Natural killer cell (primary cell): ENCODE measurements at regions not wholly inside any gene's neighbourhood (a gene's known extent, or its start where the extent isn't known, plus 50 kb on each side); places are given as distances from the start of the nearest gene placed in this dataset.

Experiments used
- ATAC-seq, 3 donors: fragments of 150-1000 bp in 2 of 3; fragments of 200-7000 bp in 1 of 3; cut with Tn5 transposase; 1 replicate in 1 of 3; 2 replicates in 2 of 3; pipeline ENCODE4 v1.10.0; 2021; ENCODE audit warnings: mild to moderate bottlenecking in 2 of 3, moderate library complexity in 2 of 3
- DNase-seq, 2 donors: peaks; one replicate each; pipeline versions ENCODE4 v3.0.0 to v3.0.0-alpha.2; 2013 to 2021; ENCODE audit warnings: mixed read lengths in 1 of 2
- H3K27ac ChIP-seq: one replicate; pipeline ENCODE4 v1.5.1; 2013; ENCODE audit warnings: mild to moderate bottlenecking, low read length
- H3K27me3 ChIP-seq: one replicate; pipeline ENCODE4 v1.6.1; 2013; ENCODE audit warnings: low read length; ENCODE audit not compliant: control insufficient read depth, insufficient read depth
- H3K36me3 ChIP-seq: one replicate; pipeline ENCODE4 v1.6.1; 2013; ENCODE audit warnings: low read length; ENCODE audit not compliant: control insufficient read depth, insufficient read depth
- H3K4me1 ChIP-seq: one replicate; pipeline ENCODE4 v1.6.1; 2013; ENCODE audit warnings: low read length; ENCODE audit not compliant: control insufficient read depth, insufficient read depth
- H3K4me3 ChIP-seq: one replicate; pipeline ENCODE4 v1.5.1; 2013; ENCODE audit warnings: low read length
- H3K9me3 ChIP-seq: one replicate; pipeline ENCODE4 v1.6.1; 2013; ENCODE audit warnings: low read length; ENCODE audit not compliant: control insufficient read depth, insufficient read depth
- H3K27ac Mint-ChIP-seq, 2 donors: one replicate each; pipeline ENCODE4 v1.8.0; 2022; ENCODE audit warnings: mild to moderate bottlenecking in 2 of 2, mixed read lengths in 2 of 2, moderate library complexity in 1 of 2
- H3K27me3 Mint-ChIP-seq, 2 donors: one replicate each; pipeline ENCODE4 v1.8.0; 2022; ENCODE audit warnings: low read depth in 2 of 2, mixed read lengths in 2 of 2
- H3K36me3 Mint-ChIP-seq: one replicate; pipeline ENCODE4 v1.8.0; 2022; ENCODE audit warnings: mixed read lengths
- H3K4me1 Mint-ChIP-seq, 2 donors: one replicate each; pipeline ENCODE4 v1.8.0; 2022; ENCODE audit warnings: mixed read lengths in 2 of 2
- H3K4me3 Mint-ChIP-seq: one replicate; pipeline ENCODE4 v1.8.0; 2022; ENCODE audit warnings: mild to moderate bottlenecking, moderate library complexity, mixed read lengths
- H3K9me3 Mint-ChIP-seq, 2 donors: one replicate each; pipeline ENCODE4 v1.8.0; 2022; ENCODE audit warnings: mixed read lengths in 2 of 2
- CTCF ChIP-seq: fragments of 200-600 bp; IDR thresholded peaks from one replicate; pipeline ENCODE4 v1.8.0; 2022; ENCODE audit warnings: antibody characterized with exemption
- WGBS: methylation state at CpG from one replicate; pipeline ENCODE4 v1.1.7; 2013; ENCODE audit warnings: missing lambda C conversion rate; ENCODE audit not compliant: insufficient coverage; 5-methylcytosine and 5-hydroxymethylcytosine counted together
- intact Hi-C: fragments of 100-400 bp; cut with micrococcal nuclease; formaldehyde crosslinking; loops from one replicate; pipeline ENCODE4 v1.14.2; 2022

DNA sequence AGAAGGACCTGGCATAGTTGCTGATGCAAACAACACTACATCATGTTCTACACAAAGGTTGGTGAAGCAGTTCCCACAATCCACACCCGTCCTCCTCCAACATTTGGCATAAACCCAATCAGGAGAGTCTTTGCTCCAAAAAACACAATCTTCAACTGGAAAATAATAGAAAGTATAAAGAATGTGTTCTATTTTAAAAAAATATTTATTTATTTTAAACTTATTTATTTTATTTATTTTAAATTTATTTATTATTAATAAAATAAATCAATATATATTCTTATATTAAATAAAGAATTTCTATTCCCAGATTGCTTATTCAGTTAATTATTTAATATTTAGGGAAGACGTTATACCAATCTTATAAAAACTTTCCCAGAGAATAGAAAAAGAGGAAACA lies 1753.7 kb upstream of the AGA start:
- H3K4me1 Mint-ChIP-seq = no peaks in the 10 kb centered on the region
- H3K4me3 Mint-ChIP-seq = no peak overlapping the region
- peaks cover 2% of the 10 kb centered on the region for H3K9me3 ChIP-seq
- H3K4me1 ChIP-seq = no peaks in the 10 kb centered on the region
- DNase-seq = no peak
- no peaks in the 10 kb centered on the region for H3K27me3 Mint-ChIP-seq
- no peak overlapping the region for H3K4me3 ChIP-seq
- no peaks in the 10 kb centered on the region for H3K27me3 ChIP-seq
- intact Hi-C loops = no loop called here
- no peak overlapping the region for H3K27ac Mint-ChIP-seq
- no peaks in the 10 kb centered on the region for H3K36me3 ChIP-seq
- H3K36me3 Mint-ChIP-seq = no peaks in the 10 kb centered on the region
- H3K9me3 Mint-ChIP-seq = peaks cover 6 to 14% of the 10 kb centered on the region in 2 donors
- WGBS = 67% methylated on average over 1 of the region's 2 CpGs
- no peak overlapping the region for H3K27ac ChIP-seq
- ATAC-seq = no peak
- no peak for TF ChIP-seq CTCF

DNA sequence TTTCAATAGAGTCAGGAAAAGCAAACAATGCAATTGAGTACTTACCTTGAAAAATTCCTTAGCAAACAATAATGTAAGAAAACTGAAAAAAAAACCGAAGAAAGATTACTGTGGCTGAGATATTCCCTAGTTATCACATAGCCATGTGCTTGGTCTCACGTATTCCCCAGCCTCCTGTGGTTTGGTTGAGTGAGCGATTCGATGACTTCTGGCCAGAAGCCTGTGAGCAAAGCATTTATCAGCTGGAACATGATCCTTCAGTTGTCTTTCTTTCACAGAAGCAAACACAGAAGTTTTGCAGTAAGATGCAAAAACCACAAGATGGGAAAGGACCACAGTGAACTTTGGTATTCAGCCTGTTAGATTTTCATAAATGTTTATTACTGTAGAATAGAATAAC lies 1754.3 kb upstream of the AGA start:
- no peak for TF ChIP-seq CTCF
- DNase-seq = no peak
- Histone ChIP-seq H3K4me1 (no peaks in the 10 kb centered on the region), H3K27ac (no peak overlapping the region), H3K4me3 (no peak overlapping the region), H3K9me3 (peaks cover 2% of the 10 kb centered on the region), H3K27me3 (no peaks in the 10 kb centered on the region), H3K36me3 (no peaks in the 10 kb centered on the region)
- Mint-ChIP-seq H3K4me3 (no peak overlapping the region), H3K4me1 (no peaks in the 10 kb centered on the region), H3K9me3 (peaks cover 6 to 13% of the 10 kb centered on the region in 2 donors), H3K27ac (no peak overlapping the region), H3K36me3 (no peaks in the 10 kb centered on the region), H3K27me3 (no peaks in the 10 kb centered on the region)
- intact Hi-C loops = no loop called here
- 87% methylated on average over 4 of the region's 4 CpGs for WGBS
- no peak for ATAC-seq

- H3K4me3 ChIP-seq = no peak overlapping the region
- intact Hi-C loops = no loop called here
- H3K27me3 Mint-ChIP-seq = no peaks in the 10 kb centered on the region
- no peak for TF ChIP-seq CTCF
- no peak overlapping the region for H3K4me3 Mint-ChIP-seq
- no peaks in the 10 kb centered on the region for H3K27me3 ChIP-seq
- H3K27ac Mint-ChIP-seq = no peak overlapping the region
- peaks cover 9 to 16% of the 10 kb centered on the region in 2 donors for H3K9me3 Mint-ChIP-seq
- no peaks in the 10 kb centered on the region for H3K36me3 ChIP-seq
- DNase-seq (no peak), ATAC-seq (no peak)
- H3K36me3 Mint-ChIP-seq = no peaks in the 10 kb centered on the region
- 88% methylated on average over 7 of the region's 7 CpGs for WGBS
- no peak overlapping the region for H3K27ac ChIP-seq
- H3K9me3 ChIP-seq = no peaks in the 10 kb centered on the region
- no peaks in the 10 kb centered on the region for H3K4me1 Mint-ChIP-seq
- H3K4me1 ChIP-seq = no peaks in the 10 kb centered on the region
Measured at GRCh38 chr4:179200681-179201080, 1758.4 kb upstream of the AGA start.

GRCh38 chr4:179225594-179225993 lies 1783.4 kb upstream of the AGA start:
- Histone ChIP-seq H3K4me1 (no peaks in the 10 kb centered on the region), H3K27me3 (no peaks in the 10 kb centered on the region), H3K4me3 (no peak overlapping the region), H3K27ac (no peak overlapping the region), H3K36me3 (no peaks in the 10 kb centered on the region), H3K9me3 (peaks cover 15% of the 10 kb centered on the region)
- DNase-seq (no peak), ATAC-seq (no peak)
- intact Hi-C loops = no loop called here
- Mint-ChIP-seq H3K9me3 (peaks cover 23 to 46% of the 10 kb centered on the region in 2 donors), H3K4me3 (no peak overlapping the region), H3K36me3 (peaks cover 14% of the 10 kb centered on the region), H3K27ac (no peak overlapping the region), H3K27me3 (no peaks in the 10 kb centered on the region), H3K4me1 (no peaks in the 10 kb centered on the region)
- whole genome bisulfite sequencing = 73% methylated on average over 5 of the region's 5 CpGs
- TF ChIP-seq CTCF = no peak
